NCI-H524 treated with DMSO at 0.1 percent for 48 hours (cell line): ENCODE measurements at regions not wholly inside any gene's neighbourhood (a gene's known extent, or its start where the extent isn't known, plus 50 kb on each side); places are given as distances from the start of the nearest gene placed in this dataset.

Source experiments
- DNase-seq: peaks from one replicate; lab custom pipeline; 2025; lab: John Stamatoyannopoulos, UW

- DNase-seq, result no peak
These were observed 106.7 kb upstream of the MBL2 start for GRCh38 chr10:52879091-52879807.

DNA sequence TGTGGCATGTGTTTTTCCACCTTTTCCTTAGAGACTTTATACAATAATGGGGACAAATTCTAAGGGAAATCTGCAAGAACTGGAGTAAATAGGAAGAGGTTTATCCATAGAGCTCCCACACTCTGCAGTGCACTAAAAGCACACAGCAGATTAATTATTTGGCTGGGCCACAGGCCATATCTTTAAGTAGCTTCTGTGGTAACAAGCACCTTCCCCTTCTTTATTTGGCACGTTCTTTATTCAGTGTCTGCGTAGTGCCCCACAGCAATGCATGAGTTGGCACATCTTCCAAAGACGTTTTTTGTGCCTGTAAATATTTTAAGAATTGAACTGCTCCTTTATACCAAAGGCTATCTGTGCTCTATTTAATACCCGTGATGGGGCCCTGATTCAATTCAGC, 104.9 kb upstream of the MBL2 start:
- no peak for DNase-seq

GRCh38 chr10:52875336-52875735, 102.8 kb upstream of the MBL2 start:
- no peak for DNase-seq

DNA sequence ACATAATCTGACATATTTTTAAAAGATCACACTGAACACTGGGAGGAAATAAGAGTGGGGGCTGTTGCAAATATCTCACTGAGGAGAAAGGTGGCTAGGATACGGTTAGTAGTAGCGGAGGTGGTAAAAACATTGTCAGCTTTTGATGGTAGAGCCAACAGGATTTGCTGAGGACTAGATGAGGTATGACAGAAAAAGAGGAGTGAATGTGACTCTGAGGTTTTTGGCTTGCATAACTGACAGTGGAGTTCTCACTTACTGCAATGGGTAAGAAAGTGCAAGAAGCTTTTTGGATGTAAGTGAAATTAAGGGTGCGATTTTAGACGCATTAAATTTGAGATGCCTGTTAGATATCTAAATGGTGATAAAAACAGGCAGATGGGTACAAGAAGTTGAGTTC, 102.0 kb upstream of the MBL2 start:
- DNase-seq, result no peak

DNA sequence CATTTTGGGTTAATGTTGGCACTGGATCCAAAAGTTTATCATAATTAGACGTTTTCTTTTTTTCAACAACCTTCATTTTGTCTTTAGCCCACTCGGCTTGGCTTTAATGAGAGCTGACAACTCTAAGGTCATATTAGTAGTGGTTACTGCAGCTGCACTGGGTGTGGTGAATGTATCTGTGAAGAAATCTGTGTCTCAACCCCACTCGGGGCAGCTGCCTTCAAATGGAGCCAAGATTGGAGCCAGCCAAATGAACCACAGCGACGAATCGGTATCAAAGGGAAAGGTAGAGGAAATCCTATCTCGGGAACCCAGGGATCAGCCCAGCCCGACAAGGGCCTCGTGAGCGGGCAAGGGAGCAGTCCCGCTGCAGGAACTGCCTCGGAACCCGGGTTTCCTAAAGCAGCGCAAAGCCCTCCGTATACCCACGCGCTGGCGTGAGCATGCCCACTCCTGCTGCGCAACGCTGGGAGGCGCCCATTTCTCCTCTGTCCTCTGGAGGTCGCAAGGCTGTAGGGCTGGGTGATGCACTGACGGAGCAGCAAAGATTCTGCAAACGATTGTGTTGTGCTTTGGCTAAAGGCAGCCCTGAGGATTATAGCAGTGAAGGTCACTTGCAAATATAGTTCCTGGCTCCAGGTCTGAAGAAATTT, 98.7 kb upstream of the MBL2 start:
- no peak for DNase-seq

GRCh38 chr10:52870562-52870961, 98.0 kb upstream of the MBL2 start:
- DNase-seq, result no peak

GRCh38 chr10:52869864-52870263, 97.3 kb upstream of the MBL2 start:
- no peak for DNase-seq

DNA sequence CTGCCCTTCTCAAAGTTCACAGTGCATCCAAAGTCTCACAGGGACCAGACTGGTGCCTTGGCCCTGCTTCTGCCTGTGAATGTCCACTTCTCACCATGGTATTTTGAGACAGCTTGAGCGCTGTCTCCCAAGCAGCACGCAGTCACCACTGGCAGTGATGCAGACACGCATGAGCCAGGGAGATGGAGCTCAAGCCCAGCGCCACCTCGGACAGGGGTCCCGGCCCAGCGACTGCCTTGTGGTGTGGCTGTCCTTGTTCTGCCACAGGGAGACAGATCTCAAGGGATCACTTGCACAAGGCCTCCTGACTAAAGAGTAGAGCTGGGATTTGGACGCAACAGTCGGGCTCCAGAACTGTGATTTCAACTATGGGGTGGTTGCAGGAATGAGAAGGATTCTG, 92.6 kb upstream of the MBL2 start:
- DNase-seq, result no peak

- no peak for DNase-seq
These were observed 91.9 kb upstream of the MBL2 start for GRCh38 chr10:52864201-52865106.

GRCh38 chr10:52858722-52859121, 86.1 kb upstream of the MBL2 start:
- no peak for DNase-seq

- no peak for DNase-seq
These were observed 83.2 kb upstream of the MBL2 start for GRCh38 chr10:52855546-52856325.

DNA sequence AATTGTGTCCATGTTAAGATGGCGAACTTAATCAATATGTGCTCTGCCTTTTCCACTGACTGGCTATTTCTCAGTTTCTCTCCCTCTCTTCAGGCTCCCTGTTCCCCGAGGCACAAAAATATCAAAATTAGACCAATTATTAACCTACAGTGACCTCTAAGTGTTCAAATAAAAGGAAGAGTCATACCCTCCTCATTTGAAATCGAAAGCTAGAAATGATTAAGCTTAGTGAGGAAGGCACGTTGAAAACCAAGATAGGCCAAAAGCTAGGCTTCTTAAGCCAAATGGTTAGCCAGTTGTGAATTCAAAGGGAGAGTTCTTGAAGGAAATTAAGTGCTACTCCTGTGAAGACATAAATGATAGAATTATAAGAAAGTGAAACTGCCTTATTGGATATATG, 81.1 kb upstream of the MBL2 start:
- DNase-seq, result no peak

- no peak for DNase-seq
These were observed 64.2 kb upstream of the MBL2 start for GRCh38 chr10:52836816-52837215.
